Ovary (tissue), 3 donors: ENCODE measurements at regions not wholly inside any gene's neighbourhood (a gene's known extent, or its start where the extent isn't known, plus 50 kb on each side); places are given as distances from the start of the nearest gene placed in this dataset.

Source experiments
- EP300 ChIP-seq: sonication (generic); formaldehyde crosslinking; IDR thresholded peaks from one replicate; pipeline ENCODE4 v1.6.1; 2017; ENCODE audit warnings: antibody characterized with exemption
- POLR2A ChIP-seq: fragments of 450-650 bp; IDR thresholded peaks from one replicate; pipeline ENCODE4 v1.6.1; 2017; ENCODE audit warnings: antibody characterized with exemption, mild to moderate bottlenecking, moderate library complexity
- TF ChIP-seq, protein P1 (sequence below), 3 donors: fragments of 450-650 bp in 2 of 3; fragments of 200-600 bp in 1 of 3; IDR thresholded peaks; one replicate each; pipeline versions ENCODE4 v1.5.1 to v1.8.0; 2016 to 2022; ENCODE audit warnings: antibody characterized with exemption in 3 of 3, mild to moderate bottlenecking in 1 of 3
- donor health status: DM: no; HTN: no; CAD: no.

DNA sequence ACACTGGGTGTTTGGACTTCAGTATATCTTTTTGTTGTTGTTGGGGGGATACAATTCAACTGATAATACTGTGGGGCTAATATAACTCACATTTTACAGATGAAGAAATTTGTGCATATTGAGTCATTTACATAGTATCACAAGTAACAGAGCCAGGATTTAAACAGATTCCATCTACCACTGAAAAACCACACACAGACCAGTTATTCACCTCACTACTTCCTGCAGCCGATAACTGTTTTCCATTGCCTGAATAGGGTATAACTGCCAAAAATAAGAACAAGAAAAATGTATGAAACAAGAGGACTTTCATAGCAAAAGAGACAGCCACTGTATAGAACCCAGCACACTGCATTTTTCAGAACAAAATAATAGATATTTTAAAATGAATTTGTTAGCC is 215.8 kb upstream of the CNTN6 start:
- TF ChIP-seq, protein P1, sequence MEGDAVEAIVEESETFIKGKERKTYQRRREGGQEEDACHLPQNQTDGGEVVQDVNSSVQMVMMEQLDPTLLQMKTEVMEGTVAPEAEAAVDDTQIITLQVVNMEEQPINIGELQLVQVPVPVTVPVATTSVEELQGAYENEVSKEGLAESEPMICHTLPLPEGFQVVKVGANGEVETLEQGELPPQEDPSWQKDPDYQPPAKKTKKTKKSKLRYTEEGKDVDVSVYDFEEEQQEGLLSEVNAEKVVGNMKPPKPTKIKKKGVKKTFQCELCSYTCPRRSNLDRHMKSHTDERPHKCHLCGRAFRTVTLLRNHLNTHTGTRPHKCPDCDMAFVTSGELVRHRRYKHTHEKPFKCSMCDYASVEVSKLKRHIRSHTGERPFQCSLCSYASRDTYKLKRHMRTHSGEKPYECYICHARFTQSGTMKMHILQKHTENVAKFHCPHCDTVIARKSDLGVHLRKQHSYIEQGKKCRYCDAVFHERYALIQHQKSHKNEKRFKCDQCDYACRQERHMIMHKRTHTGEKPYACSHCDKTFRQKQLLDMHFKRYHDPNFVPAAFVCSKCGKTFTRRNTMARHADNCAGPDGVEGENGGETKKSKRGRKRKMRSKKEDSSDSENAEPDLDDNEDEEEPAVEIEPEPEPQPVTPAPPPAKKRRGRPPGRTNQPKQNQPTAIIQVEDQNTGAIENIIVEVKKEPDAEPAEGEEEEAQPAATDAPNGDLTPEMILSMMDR (IDR thresholded peaks at IDR 0.05), result no peak
- TF ChIP-seq POLR2A (no peak), EP300 (no peak)
